Smooth muscle cell (in vitro differentiated cells): ENCODE measurements at regions not wholly inside any gene's neighbourhood (a gene's known extent, or its start where the extent isn't known, plus 50 kb on each side); places are given as distances from the start of the nearest gene placed in this dataset.

ENCODE experiments used
- DNase-seq: peaks from one replicate; lab custom pipeline; 2025; ENCODE audit not compliant: unreplicated experiment; lab: John Stamatoyannopoulos, UW
- H2AFZ ChIP-seq: fragments of 200-600 bp; sonication (generic); 2 replicates; pipeline ENCODE4 v1.6.0; 2016; ENCODE audit warnings: antibody characterized with exemption, low read depth, mild to moderate bottlenecking
- H3F3A ChIP-seq: fragments of 200-600 bp; sonication (generic); 2 replicates; pipeline ENCODE4 v1.6.0; 2017; ENCODE audit warnings: antibody characterized with exemption, low read depth
- H3K27ac ChIP-seq: fragments of 200-600 bp; sonication (generic); 2 replicates; pipeline ENCODE4 v1.5.1; 2016; ENCODE audit warnings: low read depth, mild to moderate bottlenecking
- H3K27me3 ChIP-seq: fragments of 200-600 bp; sonication (generic); 2 replicates; pipeline ENCODE4 v1.6.1; 2016; ENCODE audit warnings: low read depth, mild to moderate bottlenecking
- H3K36me3 ChIP-seq: fragments of 200-600 bp; sonication (generic); 2 replicates; pipeline ENCODE4 v1.5.1; 2016; ENCODE audit warnings: low read depth
- H3K4me1 ChIP-seq: fragments of 200-600 bp; sonication (generic); 2 replicates; pipeline ENCODE4 v1.5.1; 2016; ENCODE audit warnings: low read depth
- H3K4me2 ChIP-seq: fragments of 200-600 bp; sonication (generic); 2 replicates; pipeline ENCODE4 v1.6.0; 2016; ENCODE audit warnings: mild to moderate bottlenecking
- H3K4me3 ChIP-seq: fragments of 200-600 bp; sonication (generic); 2 replicates; pipeline ENCODE4 v1.5.1; 2016; ENCODE audit warnings: mild to moderate bottlenecking
- H3K79me2 ChIP-seq: fragments of 200-600 bp; sonication (generic); 2 replicates; pipeline ENCODE4 v1.6.0; 2016; ENCODE audit warnings: low read depth, mild to moderate bottlenecking
- H3K9ac ChIP-seq: fragments of 200-600 bp; sonication (generic); 2 replicates; pipeline ENCODE4 v1.6.0; 2016; ENCODE audit warnings: low read depth
- H3K9me3 ChIP-seq: fragments of 200-600 bp; sonication (generic); replicated peaks from 2 replicates; pipeline ENCODE4 v1.5.1; 2016; ENCODE audit warnings: low read depth
- H4K20me1 ChIP-seq: fragments of 200-600 bp; sonication (generic); 2 replicates; pipeline ENCODE4 v1.6.0; 2016; ENCODE audit warnings: low read depth
- CTCF ChIP-seq: fragments of 200-600 bp; sonication (generic); IDR thresholded peaks from 2 replicates; pipeline ENCODE4 v1.5.1; 2017; ENCODE audit warnings: borderline replicate concordance, mild to moderate bottlenecking, antibody characterized with exemption; ENCODE audit not compliant: insufficient read depth, poor library complexity, severe bottlenecking
- WGBS: methylation state at CpG from one replicate; pipeline ENCODE4 v1.1.7; 2016; ENCODE audit warnings: low lambda C conversion rate; 5-methylcytosine and 5-hydroxymethylcytosine counted together

GRCh38 chr6:10184371-10185227 is 230.3 kb downstream of the TFAP2A start:
- Histone ChIP-seq H3K27me3 (no peaks in the 10 kb centered on the region), H3F3A (no peaks in the 10 kb centered on the region), H3K4me3 (no peak overlapping the region), H3K4me2 (no peak overlapping the region), H3K9me3 (no peaks in the 10 kb centered on the region), H2AFZ (no peak overlapping the region), H3K79me2 (no peaks in the 10 kb centered on the region), H3K9ac (no peak overlapping the region), H3K4me1 (no peaks in the 10 kb centered on the region), H3K27ac (no peak overlapping the region), H4K20me1 (no peaks in the 10 kb centered on the region), H3K36me3 (no peaks in the 10 kb centered on the region)
- no peak for TF ChIP-seq CTCF
- WGBS, result 69% methylated on average over 4 of the region's 4 CpGs
- no peak for DNase-seq

- TF ChIP-seq CTCF, result no peak
- Histone ChIP-seq H3K4me2 (no peak overlapping the region), H3K27me3 (no peaks in the 10 kb centered on the region), H4K20me1 (no peaks in the 10 kb centered on the region), H2AFZ (no peak overlapping the region), H3K9me3 (no peaks in the 10 kb centered on the region), H3K27ac (no peak overlapping the region), H3K36me3 (no peaks in the 10 kb centered on the region), H3K4me3 (no peak overlapping the region), H3K9ac (no peak overlapping the region), H3K79me2 (no peaks in the 10 kb centered on the region), H3K4me1 (no peaks in the 10 kb centered on the region), H3F3A (no peaks in the 10 kb centered on the region)
- DNase-seq, result no peak
- 94% methylated on average over 14 of the region's 14 CpGs for WGBS
Measured at GRCh38 chr6:10180138-10181074, 234.5 kb downstream of the TFAP2A start.

DNA sequence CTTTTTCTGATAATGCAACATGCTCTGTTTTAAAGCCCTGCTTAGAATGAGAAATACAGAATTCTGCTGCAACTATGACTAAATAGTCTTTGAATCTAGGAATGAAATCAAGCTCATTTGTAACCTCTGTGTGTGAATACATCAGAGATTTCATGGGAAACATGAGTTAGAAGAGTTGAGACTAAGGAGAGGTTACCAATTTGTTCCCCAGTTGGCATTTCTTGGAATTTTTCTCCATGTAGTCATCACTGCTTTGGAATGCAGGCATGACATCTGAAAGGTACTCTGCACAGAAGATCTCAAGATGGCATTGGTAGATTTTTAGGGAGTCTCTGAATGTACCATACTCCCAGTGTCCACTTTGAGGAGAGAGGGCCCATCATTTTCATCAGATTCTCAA is 237.2 kb downstream of the TFAP2A start:
- Histone ChIP-seq H3K9me3 (no peaks in the 10 kb centered on the region), H3K9ac (no peak overlapping the region), H2AFZ (no peak overlapping the region), H3K4me1 (peaks cover 5% of the 10 kb centered on the region), H4K20me1 (no peaks in the 10 kb centered on the region), H3K27me3 (no peaks in the 10 kb centered on the region), H3K79me2 (no peaks in the 10 kb centered on the region), H3F3A (no peaks in the 10 kb centered on the region), H3K4me3 (no peak overlapping the region), H3K36me3 (no peaks in the 10 kb centered on the region), H3K4me2 (no peak overlapping the region), H3K27ac (no peak overlapping the region)
- no peak for DNase-seq
- TF ChIP-seq CTCF, result no peak
